ENCODE measurements at regions not wholly inside any gene's neighbourhood (a gene's known extent, or its start where the extent isn't known, plus 50 kb on each side); places are given as distances from the start of the nearest gene placed in this dataset.

GRCh38 chr6:132877003-132877402, 62.6 kb downstream of the RPS12 start:
- Histone ChIP-seq H3K4me1 (replicated peaks in 1 of 4; ENCODE audit: control insufficient read depth in 3 of 4, insufficient read depth in 4 of 4, low read length in 3 of 4) (no peaks in the 10 kb centered on the region), H3K14ac (ENCODE audit: insufficient read length) (no peak overlapping the region), H3K4me3 (ENCODE audit: extremely low read depth in 1 of 4, insufficient read depth in 2 of 4, low read depth in 3 of 4, low read length in 4 of 4) (no peak overlapping the region), H2BK12ac (ENCODE audit: low read depth, low read length) (no peak overlapping the region), H3K27ac (ENCODE audit: low read depth, low read length) (no peak overlapping the region), H2AFZ (ENCODE audit: low read length) (peak overlapping the region; percentile 85; the same call in 1 of the 2 replicates), H2BK120ac (replicated peaks; ENCODE audit: low read depth, low read length) (no peak overlapping the region), H3K79me1 (ENCODE audit: low read depth, low read length) (no peaks in the 10 kb centered on the region), H3K23ac (ENCODE audit: insufficient read length) (no peak overlapping the region), H2BK5ac (ENCODE audit: low read depth, low read length) (no peak overlapping the region), H4K20me1 (replicated peaks in 1 of 2; ENCODE audit: control insufficient read depth in 1 of 2, insufficient read depth in 2 of 2, low read length in 2 of 2) (no peaks in the 10 kb centered on the region), H2AK5ac (ENCODE audit: low read depth, low read length) (no peak overlapping the region), H3K4ac (replicated peaks; ENCODE audit: insufficient read length, low read depth, low read length) (no peak overlapping the region), H3K56ac (replicated peaks; ENCODE audit: insufficient read length, low read depth, low read length) (no peak overlapping the region), H3K79me2 (ENCODE audit: control insufficient read depth in 1 of 2, insufficient read depth in 2 of 2, low read length in 2 of 2) (no peaks in the 10 kb centered on the region), H3K23me2 (ENCODE audit: low read depth, low read length) (no peaks in the 10 kb centered on the region), H4K8ac (ENCODE audit: extremely low read depth, insufficient read depth, low read length) (no peak overlapping the region), H3K36me3 (ENCODE audit: control insufficient read depth in 2 of 4, insufficient read depth in 4 of 4, low read length in 3 of 4) (no peaks in the 10 kb centered on the region), H3K9ac (replicated peaks in 1 of 4; ENCODE audit: extremely low read depth in 1 of 4, low read depth in 3 of 4, low read length in 3 of 4) (no peak overlapping the region), H2BK20ac (ENCODE audit: low read length) (no peak overlapping the region), H3K18ac (ENCODE audit: extremely low read depth, low read length) (no peak overlapping the region), H3K4me2 (ENCODE audit: insufficient read depth in 1 of 2, low read depth in 2 of 2, low read length in 2 of 2) (no peak overlapping the region), H4K91ac (replicated peaks; ENCODE audit: insufficient read length, low read length) (no peak overlapping the region), H4K5ac (ENCODE audit: insufficient read length, low read depth, low read length) (no peak overlapping the region), H3K9me3 (ENCODE audit: insufficient read depth in 2 of 2, low read depth in 1 of 2, low read length in 1 of 2) (no peaks in the 10 kb centered on the region), H3K27me3 (replicated peaks in 1 of 4; ENCODE audit: control insufficient read depth in 3 of 4, extremely low read depth in 1 of 4, insufficient read depth in 3 of 4, low read length in 3 of 4) (no peaks in the 10 kb centered on the region), H2BK15ac (ENCODE audit: low read length) (no peak overlapping the region)
- WGBS, 2 experiments (ENCODE audit: extremely low coverage in 1 of 2, insufficient coverage in 1 of 2, insufficient read length in 1 of 2, insufficient replicate concordance in 2 of 2, low coverage in 1 of 2, low lambda C conversion rate in 2 of 2, missing lambda C conversion rate in 1 of 2), result 86% methylated on average over 2 of the region's 2 CpGs; no CpG with 5 or more reads in 1 of the 2 experiments
- DNase-seq (ENCODE audit: low read depth in 1 of 2, low spot score in 2 of 2) (no peak), FAIRE-seq (no peak)
- POLR2A ChIA-PET (ENCODE audit: partially characterized antibody), result no interaction called here
- CTCF ChIA-PET (ENCODE audit: partially characterized antibody), result no interaction called here
- no peak for TF ChIP-seq SRF (IDR thresholded peaks at IDR 0.05; ENCODE audit: low read depth, low read length)

Measured in H1 (cell line).